Ovary (tissue), 7 donors: ENCODE measurements at regions not wholly inside any gene's neighbourhood (a gene's known extent, or its start where the extent isn't known, plus 50 kb on each side); places are given as distances from the start of the nearest gene placed in this dataset.
"Not testable (repeated sequence)": the region's sequence is repeated elsewhere in the genome, so short reads cannot be mapped to it uniquely, and the experiment has no call there.

Experiments
- DNase-seq, 5 donors: peaks; one replicate each; pipeline ENCODE4 v3.0.0-alpha.2; 2019 to 2020
- H3K27ac ChIP-seq, 2 donors: fragments of 200-600 bp; one replicate each; pipeline versions ENCODE4 v1.5.1 to v1.8.0; 2019 to 2022
- H3K27me3 ChIP-seq: fragments of 200-600 bp; one replicate; pipeline ENCODE4 v1.8.0; 2022
- H3K36me3 ChIP-seq: fragments of 200-600 bp; sonication (generic); one replicate; pipeline ENCODE4 v1.5.1; 2019
- H3K4me1 ChIP-seq: one replicate; pipeline ENCODE4 v1.8.1; 2013; ENCODE audit warnings: mild to moderate bottlenecking, moderate library complexity; ENCODE audit not compliant: insufficient read depth
- H3K4me3 ChIP-seq: fragments of 200-600 bp; sonication (generic); one replicate; pipeline ENCODE4 v1.5.1; 2017
- H3K9me3 ChIP-seq, 2 donors: fragments of 200-600 bp in 1 of 2; sonication (generic) in 1 of 2; one replicate each; pipeline versions ENCODE4 v1.5.1 to v1.8.1; 2013 to 2019; ENCODE audit warnings: mild to moderate bottlenecking in 1 of 2, moderate library complexity in 1 of 2
- CTCF ChIP-seq, 3 donors: fragments of 450-650 bp in 2 of 3; fragments of 200-600 bp in 1 of 3; IDR thresholded peaks; one replicate each; pipeline versions ENCODE4 v1.5.1 to v1.8.0; 2016 to 2022; ENCODE audit warnings: antibody characterized with exemption in 3 of 3, mild to moderate bottlenecking in 1 of 3
- EP300 ChIP-seq: sonication (generic); formaldehyde crosslinking; IDR thresholded peaks from one replicate; pipeline ENCODE4 v1.6.1; 2017; ENCODE audit warnings: antibody characterized with exemption
- POLR2A ChIP-seq: fragments of 450-650 bp; IDR thresholded peaks from one replicate; pipeline ENCODE4 v1.6.1; 2017; ENCODE audit warnings: antibody characterized with exemption, mild to moderate bottlenecking, moderate library complexity
- WGBS, 3 donors: extraction: QIAGEN DNeasy Blood & Tissue Kit in 1 of 3; methylation state at CpG; one replicate each; pipeline versions ENCODE4 v1.1.5 to v1.1.7; 2013 to 2017; 5-methylcytosine and 5-hydroxymethylcytosine counted together
- intact Hi-C, 4 donors: fragments of 100-400 bp; cut with DNase I; formaldehyde crosslinking; loops; one replicate each; pipeline versions ENCODE4 v1.11.0 to v1.15.1; 2022 to 2023
- donor health status: DM: no; HTN: no; CAD: no; lungs with moderate emphysema.
- donor health status: DM: no; HTN: no; CAD: no.
- donor health status: Bipolar disorder and iron deficiency.
- donor health status: DM: no; HTN: no; CAD: no.
- donor health status: DM: yes; HTN: yes; CAD: no.

GRCh38 chr2:35822716-35823115 lies 532.9 kb upstream of the CRIM1 start:
- intact Hi-C loops, result no loop called here
- WGBS, 3 donors, result 45 to 53% (median 52%) methylated on average over 3 of the region's 3 CpGs
- TF ChIP-seq CTCF (IDR thresholded peaks at IDR 0.05) (no peak), EP300 (no peak), POLR2A (no peak)
- no peak for DNase-seq
- Histone ChIP-seq H3K27me3 (no peaks in the 10 kb centered on the region), H3K36me3 (no peaks in the 10 kb centered on the region), H3K9me3 (no peaks in the 10 kb centered on the region), H3K27ac (no peak overlapping the region), H3K4me1 (no peaks in the 10 kb centered on the region), H3K4me3 (no peak overlapping the region)

DNA sequence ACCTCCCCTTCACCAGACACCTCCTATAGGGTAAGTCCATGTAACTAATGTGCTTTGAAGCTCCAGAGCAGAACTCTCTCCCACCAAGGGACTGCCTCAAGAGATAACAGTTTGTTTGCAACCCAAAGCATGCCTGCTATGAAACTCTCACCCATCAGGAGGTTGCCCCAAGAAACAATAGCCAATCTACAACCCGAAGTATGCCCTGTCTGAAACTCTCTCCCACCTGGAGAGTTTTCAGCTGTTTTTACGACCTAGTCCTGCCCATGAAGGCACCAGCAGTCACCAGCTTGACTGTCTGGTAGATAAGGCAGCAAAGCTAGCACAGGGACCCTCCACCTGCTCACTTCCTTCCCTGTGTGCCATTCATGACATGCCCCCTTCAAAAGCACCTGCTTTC lies 533.9 kb upstream of the CRIM1 start:
- TF ChIP-seq POLR2A (no peak), EP300 (no peak), CTCF (IDR thresholded peaks at IDR 0.05) (no peak)
- Histone ChIP-seq H3K9me3 (no peaks in the 10 kb centered on the region), H3K4me3 (no peak overlapping the region), H3K4me1 (no peaks in the 10 kb centered on the region), H3K27ac (no peak overlapping the region), H3K27me3 (no peaks in the 10 kb centered on the region), H3K36me3 (no peaks in the 10 kb centered on the region)
- WGBS, 3 donors, result 41 to 54% (median 45%) methylated on average over 2 of the region's 2 CpGs
- intact Hi-C loops, result no loop called here
- no peak for DNase-seq

GRCh38 chr2:35820391-35820790 lies 535.2 kb upstream of the CRIM1 start:
- DNase-seq, result no peak
- Histone ChIP-seq H3K36me3 (no peaks in the 10 kb centered on the region), H3K27ac (no peak overlapping the region), H3K4me1 (no peaks in the 10 kb centered on the region), H3K4me3 (no peak overlapping the region), H3K9me3 (no peaks in the 10 kb centered on the region), H3K27me3 (no peaks in the 10 kb centered on the region)
- WGBS, 3 donors, result 79 to 87% (median 83%) methylated on average over 2 of the region's 2 CpGs
- TF ChIP-seq CTCF (IDR thresholded peaks at IDR 0.05) (no peak), EP300 (no peak), POLR2A (no peak)
- intact Hi-C loops, result no loop called here

- WGBS, 3 donors, result 32 to 39% (median 35%) methylated on average over 2 of the region's 2 CpGs
- no peak for DNase-seq
- TF ChIP-seq EP300, result no peak
- no peak for TF ChIP-seq POLR2A
- TF ChIP-seq CTCF (IDR thresholded peaks at IDR 0.05), result no peak
- no peak overlapping the region for H3K4me3 ChIP-seq
- H3K9me3 ChIP-seq, result no peaks in the 10 kb centered on the region
- no peaks in the 10 kb centered on the region for H3K27me3 ChIP-seq
- H3K4me1 ChIP-seq, result no peaks in the 10 kb centered on the region
- H3K36me3 ChIP-seq, result no peaks in the 10 kb centered on the region
- intact Hi-C loops, result no loop called here
- no peak overlapping the region for H3K27ac ChIP-seq
Measured at GRCh38 chr2:35819033-35819432, 536.5 kb upstream of the CRIM1 start.

DNA sequence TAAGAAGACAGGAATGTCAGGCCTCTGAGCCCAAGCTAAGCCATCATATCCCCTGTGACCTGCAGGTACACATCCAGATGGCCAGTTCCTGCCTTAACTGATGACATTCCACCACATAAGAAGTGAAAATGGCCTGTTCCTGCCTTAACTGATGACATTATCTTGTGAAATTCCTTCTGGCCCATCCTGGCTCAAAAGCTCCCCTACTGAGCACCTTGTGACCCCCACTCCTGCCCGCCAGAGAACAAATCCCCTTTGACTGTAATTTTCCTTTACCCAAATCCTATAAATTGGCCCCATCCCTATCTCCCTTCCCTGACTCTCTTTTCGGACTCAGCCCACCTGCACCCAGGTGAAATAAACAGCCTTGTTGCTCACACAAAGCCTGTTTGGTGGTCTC lies 537.2 kb upstream of the CRIM1 start:
- H3K27me3 ChIP-seq, H3K9me3 ChIP-seq, H3K27ac ChIP-seq, H3K4me1 ChIP-seq, intact Hi-C loops, H3K4me3 ChIP-seq, H3K36me3 ChIP-seq, DNase-seq: not testable (repeated sequence)
- 73 to 91% (median 85%) methylated on average over 2 of the region's 2 CpGs for WGBS, 3 donors

GRCh38 chr2:35814597-35814996 lies 541.0 kb upstream of the CRIM1 start:
- H3K9me3 ChIP-seq, H3K4me3 ChIP-seq, H3K36me3 ChIP-seq, intact Hi-C loops, H3K4me1 ChIP-seq, H3K27me3 ChIP-seq, H3K27ac ChIP-seq, DNase-seq: not testable (repeated sequence)
- 38 to 47% (median 46%) methylated on average over 7 of the region's 7 CpGs for WGBS, 3 donors
